DMS153 treated with DMSO at 0.1 percent for 48 hours (cell line): ENCODE measurements at regions not wholly inside any gene's neighbourhood (a gene's known extent, or its start where the extent isn't known, plus 50 kb on each side); places are given as distances from the start of the nearest gene placed in this dataset.

ENCODE experiments used
- DNase-seq: peaks from one replicate; lab custom pipeline; 2025; ENCODE audit not compliant: unreplicated experiment; lab: John Stamatoyannopoulos, UW

DNA sequence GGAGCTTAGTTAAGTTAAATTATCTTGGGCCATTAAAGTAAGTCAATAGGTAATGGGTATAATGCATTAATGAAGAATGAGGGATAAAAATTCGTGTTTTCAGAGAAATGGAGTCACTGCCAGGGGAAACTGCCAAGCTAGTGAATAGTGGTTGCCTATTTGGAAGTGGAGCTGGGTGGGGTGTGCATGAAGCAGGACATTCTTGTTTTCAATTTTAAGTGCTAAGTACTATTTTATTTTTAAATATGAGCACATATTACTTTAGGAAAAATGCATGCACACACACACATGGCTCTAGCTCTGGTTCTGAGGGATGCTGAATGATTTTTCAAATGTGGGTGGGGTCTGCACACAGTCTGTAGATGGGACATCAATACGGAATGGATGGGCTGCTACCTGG lies 717.7 kb upstream of the SGCG start:
- no peak for DNase-seq

GRCh38 chr13:22468045-22468444 lies 712.7 kb upstream of the SGCG start:
- no peak for DNase-seq

DNA sequence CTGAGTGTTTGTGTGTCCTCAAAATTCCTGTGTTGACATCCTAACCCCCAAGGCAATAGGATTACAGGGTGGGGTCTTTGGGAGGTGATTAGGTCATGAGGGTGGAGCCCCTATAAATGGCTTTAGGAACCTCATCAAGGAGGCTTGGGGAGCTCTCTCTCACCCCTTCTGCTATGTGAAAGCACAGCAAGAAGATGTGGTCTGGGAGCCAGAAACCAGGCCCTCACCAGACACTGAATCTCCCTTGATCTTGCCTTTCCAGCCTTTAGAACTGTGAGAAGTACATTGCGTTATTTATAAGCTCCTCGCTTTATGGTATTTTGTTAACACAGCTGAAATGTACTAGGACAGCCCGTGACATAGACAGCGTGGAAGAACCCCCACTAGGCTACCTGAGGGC lies 712.0 kb upstream of the SGCG start:
- no peak for DNase-seq

DNA sequence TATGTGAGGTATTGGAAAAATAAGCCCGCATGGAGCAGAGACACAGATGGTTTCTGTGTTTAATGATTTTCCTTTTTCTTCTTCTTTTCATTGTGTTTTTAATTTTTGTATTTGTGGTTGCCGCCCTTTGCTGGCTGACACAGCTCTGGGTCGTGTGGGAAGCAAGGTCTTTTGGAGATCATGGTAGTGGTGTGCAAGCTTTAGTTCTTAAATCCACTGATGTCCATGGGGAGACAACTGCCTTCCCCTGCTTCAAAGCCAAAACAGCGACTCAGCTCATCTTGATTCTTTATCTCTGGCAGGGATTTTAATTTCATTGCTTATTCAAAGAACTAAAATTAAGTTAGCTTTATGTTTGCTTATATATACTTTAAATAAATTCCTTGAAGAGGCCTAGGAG lies 711.3 kb upstream of the SGCG start:
- DNase-seq: no peak

- no peak for DNase-seq
Observed at GRCh38 chr13:22470075-22470474, 710.7 kb upstream of the SGCG start.

GRCh38 chr13:22482496-22483000 lies 698.2 kb upstream of the SGCG start:
- DNase-seq: no peak

GRCh38 chr13:22483276-22483675 lies 697.5 kb upstream of the SGCG start:
- no peak for DNase-seq

GRCh38 chr13:22486490-22486889 lies 694.3 kb upstream of the SGCG start:
- no peak for DNase-seq

DNA sequence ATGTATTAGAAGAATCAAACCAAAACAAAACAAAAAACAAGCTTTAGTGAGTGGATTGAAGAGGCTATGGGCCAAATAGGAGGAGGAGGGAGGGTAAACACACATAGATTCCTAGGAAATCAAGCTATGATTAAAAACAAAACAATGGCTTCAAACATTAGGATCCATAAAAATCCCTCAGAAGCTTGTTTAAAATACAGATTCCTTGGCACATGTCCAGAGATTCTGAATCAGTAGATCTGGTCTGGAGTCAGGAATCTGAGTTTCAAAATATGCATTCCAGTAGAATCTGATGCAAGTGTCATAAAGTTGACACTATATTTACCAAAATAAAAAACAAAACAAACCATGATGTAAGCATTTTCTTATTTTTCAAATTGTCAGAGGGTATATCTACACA lies 692.8 kb upstream of the SGCG start:
- no peak for DNase-seq

GRCh38 chr13:22489771-22490170 lies 691.0 kb upstream of the SGCG start:
- DNase-seq: no peak

DNA sequence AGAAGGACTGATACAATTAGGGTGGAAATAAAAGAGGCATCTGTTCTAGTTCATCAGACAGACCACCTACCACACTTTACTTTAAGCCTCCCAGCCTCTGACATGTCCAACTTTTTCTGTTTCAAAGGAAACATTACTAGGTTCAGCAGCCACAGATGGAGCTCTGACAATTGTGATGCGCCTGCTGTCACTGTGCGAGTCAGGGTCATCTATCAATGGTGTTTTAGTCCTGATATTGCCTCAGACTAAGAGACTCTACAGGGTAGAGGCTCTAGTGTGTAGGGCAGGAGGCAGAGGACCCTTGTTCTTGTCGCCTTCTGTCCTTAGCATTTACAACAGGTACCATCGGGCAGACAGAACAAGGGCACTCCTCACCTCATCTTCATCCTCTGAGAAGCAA lies 685.0 kb upstream of the SGCG start:
- no peak for DNase-seq

DNA sequence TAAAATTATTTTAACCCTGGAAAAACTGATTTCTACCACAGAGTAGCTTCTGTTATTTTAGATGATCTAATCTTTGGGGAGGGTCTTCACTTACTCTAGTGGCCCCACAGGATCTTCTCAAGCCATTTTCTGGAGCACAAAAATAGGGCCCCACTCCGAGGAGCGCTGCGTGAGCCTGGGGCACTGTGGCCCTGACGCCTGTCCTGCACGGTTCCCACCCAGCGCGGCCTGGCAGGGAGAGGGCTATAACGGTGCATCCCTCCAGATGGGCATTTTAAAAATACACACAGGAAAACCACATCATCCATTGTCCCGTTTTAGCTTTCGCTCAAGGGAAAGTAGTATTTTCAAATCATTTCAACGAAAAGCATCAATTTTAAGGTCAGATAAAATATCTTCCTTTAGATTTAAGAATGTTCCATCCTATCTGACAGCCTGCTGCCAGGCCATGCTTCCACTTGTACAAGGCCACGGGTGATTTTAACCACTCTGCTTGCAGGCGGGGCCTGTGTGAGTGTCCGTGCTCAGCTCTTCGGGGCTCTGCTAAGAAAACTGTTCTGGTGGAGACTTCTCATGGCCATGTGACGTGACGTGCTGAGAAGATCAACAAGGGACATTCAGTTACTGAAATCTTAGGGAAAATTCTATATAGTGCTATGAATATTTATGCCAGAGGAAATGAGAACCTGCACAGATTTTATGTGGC lies 683.8 kb upstream of the SGCG start:
- no peak for DNase-seq

DNA sequence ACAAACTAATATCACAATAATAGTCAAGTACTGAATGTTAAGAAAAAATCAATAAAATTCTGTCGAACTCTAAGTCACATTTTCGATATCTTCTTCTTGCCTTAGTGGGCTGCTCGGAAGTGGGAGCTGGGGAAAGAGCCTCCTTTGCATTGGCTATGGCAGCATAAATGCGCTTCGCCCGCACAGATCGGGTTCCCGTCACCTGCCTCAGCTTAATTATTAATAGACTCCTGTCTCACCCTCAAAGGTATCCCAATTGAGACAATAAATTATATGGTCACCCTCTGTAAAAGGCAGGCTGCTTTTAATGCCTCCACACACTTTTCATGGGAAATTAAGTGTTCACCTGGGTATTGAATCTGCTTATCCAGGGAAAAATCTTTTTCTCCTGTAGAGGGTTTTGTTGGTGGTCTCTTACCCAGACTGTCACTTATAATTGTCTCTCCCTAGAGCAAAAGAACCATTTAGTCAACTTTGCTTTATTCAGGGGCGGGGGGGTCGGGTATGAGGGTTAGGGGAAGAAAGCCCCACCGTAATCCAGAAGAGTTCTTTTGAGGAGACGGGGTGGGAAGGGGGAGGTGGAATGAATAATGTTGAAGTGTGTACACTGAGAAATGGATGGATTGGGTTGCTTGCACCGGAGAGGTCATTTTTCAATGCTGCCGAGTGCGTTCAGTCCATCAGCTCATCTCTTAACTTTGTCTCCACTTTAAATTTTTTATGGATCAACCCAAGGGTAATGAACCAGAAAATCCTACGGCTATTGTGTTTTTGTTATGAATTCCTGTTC lies 682.6 kb upstream of the SGCG start:
- no peak for DNase-seq

GRCh38 chr13:22499919-22500318 lies 680.9 kb upstream of the SGCG start:
- DNase-seq: no peak

GRCh38 chr13:22505489-22505888 lies 675.3 kb upstream of the SGCG start:
- no peak for DNase-seq

DNA sequence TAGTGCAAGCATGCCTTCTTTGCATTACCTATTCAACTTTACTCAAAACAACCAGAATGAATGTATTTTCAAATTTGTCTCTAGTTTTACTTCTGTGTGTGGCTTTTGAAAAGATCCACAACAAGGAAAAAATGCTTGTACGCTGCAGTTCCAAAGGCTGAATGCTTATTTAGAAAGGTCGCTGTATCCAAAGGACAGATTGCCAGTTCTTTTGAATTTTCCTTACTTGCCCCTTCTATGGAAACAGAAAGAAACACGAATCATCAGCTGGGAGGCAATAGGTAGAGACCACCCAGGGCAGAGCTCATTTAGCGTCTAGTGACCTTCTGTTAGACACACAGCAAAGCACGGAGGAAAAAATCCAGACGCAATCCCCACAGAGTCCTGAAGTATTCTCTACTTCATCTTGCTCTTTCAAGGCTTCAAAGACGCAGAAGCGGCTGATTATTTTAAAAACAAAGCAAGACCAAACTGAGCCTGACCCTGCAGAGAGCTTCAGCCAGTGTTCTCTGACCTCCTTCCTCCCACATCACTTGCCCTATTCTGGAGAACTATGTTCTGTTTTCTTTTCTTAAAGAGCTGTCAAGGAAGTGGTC lies 674.6 kb upstream of the SGCG start:
- DNase-seq: no peak

- peak; percentile 91 for DNase-seq
Observed at GRCh38 chr13:22517544-22517943, 663.2 kb upstream of the SGCG start.

- DNase-seq: no peak
Observed at GRCh38 chr13:22536851-22537250, 643.9 kb upstream of the SGCG start.

GRCh38 chr13:22538400-22538799 lies 642.4 kb upstream of the SGCG start:
- no peak for DNase-seq

DNA sequence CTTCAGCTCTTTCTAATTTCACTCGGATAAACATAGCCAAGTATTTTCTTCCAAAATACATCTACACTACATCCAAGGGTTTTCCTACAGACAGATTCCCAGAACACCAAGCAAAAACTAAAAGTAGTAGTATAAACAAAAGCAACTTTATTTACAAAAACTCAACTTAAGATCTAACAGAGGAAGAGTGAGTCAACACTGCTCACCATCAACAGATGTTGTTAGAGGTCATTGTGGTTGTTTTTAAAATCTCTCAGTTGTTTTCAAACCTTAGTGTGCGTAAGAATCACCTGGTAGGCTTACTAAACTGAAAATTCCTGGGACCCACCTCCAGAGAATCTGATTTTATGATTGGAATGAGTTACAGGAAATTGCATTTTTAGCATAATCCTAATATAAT lies 631.7 kb upstream of the SGCG start:
- no peak for DNase-seq

DNA sequence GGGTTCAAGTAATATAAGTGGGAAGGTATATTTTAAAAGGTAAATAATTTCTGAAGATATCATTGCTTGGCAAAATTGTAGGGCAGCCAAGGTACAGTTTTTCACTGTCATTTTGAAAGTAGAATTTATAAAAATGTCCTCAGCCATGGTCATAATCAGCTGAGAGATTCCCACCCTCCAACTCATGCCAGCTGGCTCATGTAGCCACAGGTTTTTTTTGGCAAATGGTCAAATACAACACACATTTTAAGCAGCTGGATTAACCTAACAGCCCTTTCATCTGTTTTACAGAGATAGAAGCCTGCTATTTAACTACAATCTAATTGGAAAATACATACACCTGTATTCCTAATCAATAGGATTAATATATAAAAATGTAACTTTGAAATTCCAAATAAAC lies 619.2 kb upstream of the SGCG start:
- DNase-seq: peak; percentile 18

GRCh38 chr13:22562116-22562515 lies 618.7 kb upstream of the SGCG start:
- no peak for DNase-seq
